Mesenchymal stem cell (in vitro differentiated cells and primary cell): ENCODE measurements at regions not wholly inside any gene's neighbourhood (a gene's known extent, or its start where the extent isn't known, plus 50 kb on each side); places are given as distances from the start of the nearest gene placed in this dataset. TPM values are rescaled to one million over a fixed set of nuclear protein-coding genes. Genes with fewer than 3 reads are reported as not detected.

Experiments used
- DNase-seq: peaks from one replicate; pipeline ENCODE4 v3.0.0-alpha.2; 2013
- H2AFZ ChIP-seq: one replicate; pipeline ENCODE4 v1.6.1; 2013; ENCODE audit warnings: low read depth, mild to moderate bottlenecking, control low read depth, inconsistent platforms, low read length, moderate library complexity
- H2AK5ac ChIP-seq: 2 replicates; pipeline ENCODE4 v1.6.1; 2013; ENCODE audit warnings: low read length, moderate library complexity, mild to moderate bottlenecking, inconsistent platforms; ENCODE audit not compliant: severe bottlenecking
- H2BK120ac ChIP-seq: one replicate; pipeline ENCODE4 v1.6.1; 2013; ENCODE audit warnings: low read depth, mild to moderate bottlenecking, inconsistent platforms, low read length, moderate library complexity
- H2BK12ac ChIP-seq, 2 experiments: one replicate each; pipeline ENCODE4 v1.6.1; 2013; ENCODE audit warnings: inconsistent platforms in 2 of 2, low read length in 2 of 2, mild to moderate bottlenecking in 2 of 2, moderate library complexity in 2 of 2, control low read depth in 1 of 2
- H2BK15ac ChIP-seq: one replicate; pipeline ENCODE4 v1.6.1; 2013; ENCODE audit warnings: mild to moderate bottlenecking, low read depth, inconsistent platforms; ENCODE audit not compliant: poor library complexity, severe bottlenecking
- H2BK5ac ChIP-seq: 2 replicates; pipeline ENCODE4 v1.6.1; 2013; ENCODE audit warnings: low read depth, mild to moderate bottlenecking, low read length, control low read depth, inconsistent platforms; ENCODE audit not compliant: poor library complexity, severe bottlenecking
- H3K14ac ChIP-seq, 2 experiments: one replicate each; pipeline ENCODE4 v1.6.1; 2013; ENCODE audit warnings: inconsistent platforms in 2 of 2, low read length in 2 of 2, control low read depth in 1 of 2, mild to moderate bottlenecking in 1 of 2, moderate library complexity in 1 of 2
- H3K18ac ChIP-seq, 2 experiments: one replicate each; pipeline ENCODE4 v1.6.1; 2013; ENCODE audit warnings: inconsistent platforms in 2 of 2, low read length in 2 of 2, control low read depth in 1 of 2, low read depth in 1 of 2, mild to moderate bottlenecking in 1 of 2
- H3K23ac ChIP-seq, 2 experiments: one replicate each; pipeline ENCODE4 v1.6.1; 2013; ENCODE audit warnings: inconsistent platforms in 2 of 2, low read length in 2 of 2, mild to moderate bottlenecking in 2 of 2, moderate library complexity in 2 of 2, control low read depth in 1 of 2
- H3K27ac ChIP-seq: 2 replicates; pipeline ENCODE4 v1.5.1; 2013; ENCODE audit warnings: mild to moderate bottlenecking, moderate library complexity, low read length, control low read depth, inconsistent platforms; ENCODE audit not compliant: poor library complexity, severe bottlenecking
- H3K27me3 ChIP-seq, 2 experiments: 2 replicates each; pipeline versions ENCODE4 v1.6.1 to v1.7.0; 2013; ENCODE audit warnings: low read length in 2 of 2, mild to moderate bottlenecking in 2 of 2, moderate library complexity in 2 of 2, control low read depth in 1 of 2, inconsistent platforms in 1 of 2; ENCODE audit not compliant: control insufficient read depth in 1 of 2, insufficient read depth in 1 of 2
- H3K36me3 ChIP-seq, 2 experiments: 2 replicates each; pipeline versions ENCODE4 v1.6.1 to v1.7.0; 2013; ENCODE audit warnings: low read length in 2 of 2, control low read depth in 1 of 2, inconsistent platforms in 1 of 2, low read depth in 1 of 2, mild to moderate bottlenecking in 1 of 2; ENCODE audit not compliant: insufficient read depth in 2 of 2, control insufficient read depth in 1 of 2
- H3K4ac ChIP-seq, 2 experiments: one replicate each; pipeline ENCODE4 v1.6.1; 2013; ENCODE audit warnings: inconsistent platforms in 2 of 2, low read length in 2 of 2, mild to moderate bottlenecking in 2 of 2, moderate library complexity in 2 of 2, control low read depth in 1 of 2, low read depth in 1 of 2
- H3K4me1 ChIP-seq: 2 replicates; pipeline ENCODE4 v1.6.1; 2013; ENCODE audit warnings: low read depth, low read length, control low read depth; ENCODE audit not compliant: control insufficient read depth, insufficient read depth
- H3K4me2 ChIP-seq: 2 replicates; pipeline ENCODE4 v1.6.1; 2013; ENCODE audit warnings: low read length, mild to moderate bottlenecking, inconsistent platforms; ENCODE audit not compliant: poor library complexity, severe bottlenecking
- H3K4me3 ChIP-seq, 2 experiments: 2 replicates each; pipeline versions ENCODE4 v1.5.1 to v1.7.0; 2013; ENCODE audit warnings: low read length in 2 of 2, mild to moderate bottlenecking in 2 of 2, control low read depth in 1 of 2, low read depth in 1 of 2; ENCODE audit not compliant: insufficient read depth in 1 of 2
- H3K79me1 ChIP-seq: replicated peaks from 2 replicates; pipeline ENCODE4 v1.6.1; 2013; ENCODE audit warnings: mild to moderate bottlenecking, control low read depth, low read length, inconsistent platforms; ENCODE audit not compliant: poor library complexity, severe bottlenecking
- H3K9ac ChIP-seq: 2 replicates; pipeline ENCODE4 v1.7.0; 2013; ENCODE audit warnings: mild to moderate bottlenecking, low read length, moderate library complexity
- H3K9me3 ChIP-seq: 2 replicates; pipeline ENCODE4 v1.7.0; 2013; ENCODE audit warnings: mild to moderate bottlenecking, low read length; ENCODE audit not compliant: control insufficient read depth
- H4K8ac ChIP-seq: one replicate; pipeline ENCODE4 v1.6.1; 2013; ENCODE audit warnings: inconsistent platforms, mild to moderate bottlenecking, low read length, moderate library complexity
- H4K91ac ChIP-seq: one replicate; pipeline ENCODE4 v1.6.1; 2013; ENCODE audit warnings: mild to moderate bottlenecking, low read length, inconsistent platforms
- WGBS: methylation state at CpG from one replicate; pipeline ENCODE4 v1.1.7; 2013; ENCODE audit warnings: mixed read lengths; 5-methylcytosine and 5-hydroxymethylcytosine counted together
- small RNA-seq: library from polyadenylated mRNA; stranded (forward); fragments of <200 nt; extraction: miRNeasy Mini kit (QIAGEN cat#:217004); gene quantifications from one replicate; pipeline ENCODE3, GENCODE V24; 2013; ENCODE audit warnings: low read depth

DNA sequence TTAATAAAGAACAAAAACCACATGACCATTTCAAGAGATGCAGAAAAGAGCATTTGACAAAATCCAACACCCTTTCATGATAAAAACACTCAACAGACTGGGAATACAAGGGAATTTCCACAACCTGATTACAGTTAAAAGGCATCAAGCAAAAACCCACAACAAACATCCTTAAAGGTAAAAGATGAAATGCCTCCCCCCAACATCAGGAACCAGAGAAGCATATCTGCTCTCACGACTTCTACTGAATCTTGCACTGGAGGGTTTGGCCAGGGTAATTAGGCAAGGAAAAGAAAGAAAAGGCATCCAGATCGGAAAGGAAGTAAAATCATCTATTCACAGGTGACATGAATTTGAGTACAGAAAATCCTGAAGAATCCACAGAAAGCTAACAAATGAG, 59.5 kb upstream of the SFMBT2 start:
- Histone ChIP-seq H3K9ac (no peak overlapping the region), H2BK12ac (no peak overlapping the region), H3K79me1 (no peaks in the 10 kb centered on the region), H3K4me3 (no peak overlapping the region), H2BK5ac (no peak overlapping the region), H3K9me3 (no peaks in the 10 kb centered on the region), H3K4me1 (no peaks in the 10 kb centered on the region), H3K36me3 (no peaks in the 10 kb centered on the region), H3K14ac (no peak overlapping the region), H2AK5ac (no peak overlapping the region), H3K27me3 (peaks cover 0 to 20% of the 10 kb centered on the region in 2 experiments), H3K23ac (no peak overlapping the region), H3K18ac (no peak overlapping the region), H4K91ac (no peak overlapping the region), H3K27ac (no peak overlapping the region), H3K4me2 (no peak overlapping the region), H2BK15ac (no peak overlapping the region), H2BK120ac (no peak overlapping the region), H4K8ac (no peak overlapping the region), H2AFZ (no peak overlapping the region), H3K4ac (no peak overlapping the region)
- WGBS = no CpG with 5 or more reads among the region's 2 CpGs
- no peak for DNase-seq

- no peak overlapping the region for H4K91ac ChIP-seq
- no peak overlapping the region for H2BK12ac ChIP-seq
- no peak overlapping the region for H3K4me3 ChIP-seq
- H2AFZ ChIP-seq = no peak overlapping the region
- H3K27ac ChIP-seq = no peak overlapping the region
- H3K9ac ChIP-seq = no peak overlapping the region
- no peaks in the 10 kb centered on the region for H3K4me1 ChIP-seq
- 69% methylated on average over 6 of the region's 7 CpGs for WGBS
- no peaks in the 10 kb centered on the region for H3K79me1 ChIP-seq
- H4K8ac ChIP-seq = no peak overlapping the region
- no peak overlapping the region for H2AK5ac ChIP-seq
- no peak overlapping the region for H3K23ac ChIP-seq
- H3K18ac ChIP-seq = no peak overlapping the region
- H3K27me3 ChIP-seq = peaks cover 0 to 20% of the 10 kb centered on the region in 2 experiments
- no peak overlapping the region for H3K14ac ChIP-seq
- no peaks in the 10 kb centered on the region for H3K9me3 ChIP-seq
- no peak overlapping the region for H2BK120ac ChIP-seq
- no peak overlapping the region for H3K4me2 ChIP-seq
- no peak overlapping the region for H2BK5ac ChIP-seq
- H2BK15ac ChIP-seq = no peak overlapping the region
- DNase-seq = no peak
- no peak overlapping the region for H3K4ac ChIP-seq
- no peaks in the 10 kb centered on the region for H3K36me3 ChIP-seq
These were observed 56.3 kb upstream of the SFMBT2 start for GRCh38 chr10:7467031-7467667.

- WGBS = 81% methylated on average over 4 of the region's 8 CpGs
- no peak overlapping the region for H2BK15ac ChIP-seq
- DNase-seq = no peak
These were observed 53.9 kb upstream of the SFMBT2 start for GRCh38 chr10:7464691-7465090.

More at GRCh38 chr10:7464691-7465090, 53.9 kb upstream of the SFMBT2 start:
- Histone ChIP-seq H3K36me3 (no peaks in the 10 kb centered on the region), H3K27me3 (peaks cover 0 to 6% of the 10 kb centered on the region in 2 experiments), H2BK12ac (no peak overlapping the region), H3K27ac (no peak overlapping the region), H2AFZ (no peak overlapping the region), H4K91ac (no peak overlapping the region), H2BK120ac (no peak overlapping the region), H2AK5ac (no peak overlapping the region), H3K18ac (no peak overlapping the region), H4K8ac (no peak overlapping the region), H3K23ac (no peak overlapping the region), H2BK5ac (no peak overlapping the region), H3K79me1 (no peaks in the 10 kb centered on the region), H3K9ac (no peak overlapping the region), H3K4me1 (no peaks in the 10 kb centered on the region), H3K9me3 (no peaks in the 10 kb centered on the region), H3K4me2 (no peak overlapping the region), H3K14ac (no peak overlapping the region), H3K4me3 (no peak overlapping the region), H3K4ac (no peak overlapping the region)

Small RNA genes in the stretch of these regions (small RNA-seq; reads per million reads assigned to genes)
- not detected for gene RNU6-535P
